ENCODE measurements at regions not wholly inside any gene's neighbourhood (a gene's known extent, or its start where the extent isn't known, plus 50 kb on each side); places are given as distances from the start of the nearest gene placed in this dataset.

GRCh38 chr3:18295171-18295920, 129.8 kb downstream of the SATB1 start:
- H3K9me3 ChIP-seq (ENCODE audit: control insufficient read depth in 2 of 2, insufficient read depth in 1 of 2, low read depth in 1 of 2, low read length in 1 of 2): peaks cover 0 to 4% of the 10 kb centered on the region in 2 donors
- no peak overlapping the region for H3K27ac ChIP-seq (ENCODE audit: low read depth in 2 of 2, low read length in 1 of 2)
- H3K4me3 ChIP-seq (ENCODE audit: low read depth in 1 of 2, low read length in 2 of 2): no peak overlapping the region
- no peaks in the 10 kb centered on the region for H3K36me3 ChIP-seq (ENCODE audit: control insufficient read depth in 2 of 2, insufficient read depth in 2 of 2, low read length in 1 of 2)
- peaks cover 0 to 2% of the 10 kb centered on the region in 2 donors for H3K4me1 ChIP-seq (ENCODE audit: control insufficient read depth in 2 of 2, insufficient read depth in 2 of 2, low read length in 1 of 2)
- no peaks in the 10 kb centered on the region for H3K27me3 ChIP-seq (ENCODE audit: control insufficient read depth in 1 of 2, insufficient read depth in 2 of 2, low read length in 2 of 2)
- 67% methylated on average over 2 of the region's 2 CpGs for WGBS, 2 donors

- Histone ChIP-seq H3K9me3 (ENCODE audit: control insufficient read depth in 2 of 2, insufficient read depth in 1 of 2, low read depth in 1 of 2, low read length in 1 of 2) (no peaks in the 10 kb centered on the region), H3K4me3 (ENCODE audit: low read depth in 1 of 2, low read length in 2 of 2) (no peak overlapping the region), H3K36me3 (ENCODE audit: control insufficient read depth in 2 of 2, insufficient read depth in 2 of 2, low read length in 1 of 2) (no peaks in the 10 kb centered on the region), H3K27ac (ENCODE audit: low read depth in 2 of 2, low read length in 1 of 2) (no peak overlapping the region), H3K27me3 (ENCODE audit: control insufficient read depth in 1 of 2, insufficient read depth in 2 of 2, low read length in 2 of 2) (no peaks in the 10 kb centered on the region), H3K4me1 (ENCODE audit: control insufficient read depth in 2 of 2, insufficient read depth in 2 of 2, low read length in 1 of 2) (peaks cover 0 to 2% of the 10 kb centered on the region in 2 donors)
Observed at GRCh38 chr3:18290157-18290556, 135.0 kb downstream of the SATB1 start.

- H3K9me3 ChIP-seq (ENCODE audit: control insufficient read depth in 2 of 2, insufficient read depth in 1 of 2, low read depth in 1 of 2, low read length in 1 of 2): no peaks in the 10 kb centered on the region
- no peak overlapping the region for H3K27ac ChIP-seq (ENCODE audit: low read depth in 2 of 2, low read length in 1 of 2)
- H3K4me3 ChIP-seq (ENCODE audit: low read depth in 1 of 2, low read length in 2 of 2): no peak overlapping the region
- no peaks in the 10 kb centered on the region for H3K27me3 ChIP-seq (ENCODE audit: control insufficient read depth in 1 of 2, insufficient read depth in 2 of 2, low read length in 2 of 2)
- no peaks in the 10 kb centered on the region for H3K4me1 ChIP-seq (ENCODE audit: control insufficient read depth in 2 of 2, insufficient read depth in 2 of 2, low read length in 1 of 2)
- 42 to 48% methylated on average over 3 of the region's 3 CpGs for WGBS, 2 donors
- H3K36me3 ChIP-seq (ENCODE audit: control insufficient read depth in 2 of 2, insufficient read depth in 2 of 2, low read length in 1 of 2): no peaks in the 10 kb centered on the region
Observed at GRCh38 chr3:18288243-18288642, 136.9 kb downstream of the SATB1 start.

GRCh38 chr3:18284716-18285115, 140.4 kb downstream of the SATB1 start:
- no peak overlapping the region for H3K27ac ChIP-seq (ENCODE audit: low read depth in 2 of 2, low read length in 1 of 2)
- no peaks in the 10 kb centered on the region for H3K36me3 ChIP-seq (ENCODE audit: control insufficient read depth in 2 of 2, insufficient read depth in 2 of 2, low read length in 1 of 2)
- H3K4me3 ChIP-seq (ENCODE audit: low read depth in 1 of 2, low read length in 2 of 2): no peak overlapping the region
- no peaks in the 10 kb centered on the region for H3K9me3 ChIP-seq (ENCODE audit: control insufficient read depth in 2 of 2, insufficient read depth in 1 of 2, low read depth in 1 of 2, low read length in 1 of 2)
- no peaks in the 10 kb centered on the region for H3K27me3 ChIP-seq (ENCODE audit: control insufficient read depth in 1 of 2, insufficient read depth in 2 of 2, low read length in 2 of 2)
- WGBS, 2 donors: 94 to 97% methylated on average over 2 of the region's 2 CpGs
- H3K4me1 ChIP-seq (ENCODE audit: control insufficient read depth in 2 of 2, insufficient read depth in 2 of 2, low read length in 1 of 2): no peaks in the 10 kb centered on the region

- H3K4me1 ChIP-seq (ENCODE audit: control insufficient read depth in 2 of 2, insufficient read depth in 2 of 2, low read length in 1 of 2): no peaks in the 10 kb centered on the region
- H3K27me3 ChIP-seq (ENCODE audit: control insufficient read depth in 1 of 2, insufficient read depth in 2 of 2, low read length in 2 of 2): no peaks in the 10 kb centered on the region
- H3K27ac ChIP-seq (ENCODE audit: low read depth in 2 of 2, low read length in 1 of 2): no peak overlapping the region
- no peak overlapping the region for H3K4me3 ChIP-seq (ENCODE audit: low read depth in 1 of 2, low read length in 2 of 2)
- H3K36me3 ChIP-seq (ENCODE audit: control insufficient read depth in 2 of 2, insufficient read depth in 2 of 2, low read length in 1 of 2): no peaks in the 10 kb centered on the region
- no peaks in the 10 kb centered on the region for H3K9me3 ChIP-seq (ENCODE audit: control insufficient read depth in 2 of 2, insufficient read depth in 1 of 2, low read depth in 1 of 2, low read length in 1 of 2)
- WGBS, 2 donors: 39 to 48% methylated on average over 2 of the region's 2 CpGs
Observed at GRCh38 chr3:18283680-18284079, 141.5 kb downstream of the SATB1 start.

- WGBS, 2 donors: 55 to 73% methylated on average over 2 of the region's 2 CpGs
- Histone ChIP-seq H3K27ac (ENCODE audit: low read depth in 2 of 2, low read length in 1 of 2) (no peak overlapping the region), H3K27me3 (ENCODE audit: control insufficient read depth in 1 of 2, insufficient read depth in 2 of 2, low read length in 2 of 2) (no peaks in the 10 kb centered on the region), H3K36me3 (ENCODE audit: control insufficient read depth in 2 of 2, insufficient read depth in 2 of 2, low read length in 1 of 2) (no peaks in the 10 kb centered on the region), H3K4me1 (ENCODE audit: control insufficient read depth in 2 of 2, insufficient read depth in 2 of 2, low read length in 1 of 2) (no peaks in the 10 kb centered on the region), H3K4me3 (ENCODE audit: low read depth in 1 of 2, low read length in 2 of 2) (no peak overlapping the region), H3K9me3 (ENCODE audit: control insufficient read depth in 2 of 2, insufficient read depth in 1 of 2, low read depth in 1 of 2, low read length in 1 of 2) (no peaks in the 10 kb centered on the region)
Observed at GRCh38 chr3:18282507-18282906, 142.6 kb downstream of the SATB1 start.

- H3K4me3 ChIP-seq (ENCODE audit: low read depth in 1 of 2, low read length in 2 of 2): no peak overlapping the region
- WGBS, 2 donors: 87 to 91% methylated on average over 3 of the region's 3 CpGs
- H3K4me1 ChIP-seq (ENCODE audit: control insufficient read depth in 2 of 2, insufficient read depth in 2 of 2, low read length in 1 of 2): no peaks in the 10 kb centered on the region
- no peak overlapping the region for H3K27ac ChIP-seq (ENCODE audit: low read depth in 2 of 2, low read length in 1 of 2)
- no peaks in the 10 kb centered on the region for H3K36me3 ChIP-seq (ENCODE audit: control insufficient read depth in 2 of 2, insufficient read depth in 2 of 2, low read length in 1 of 2)
- no peaks in the 10 kb centered on the region for H3K27me3 ChIP-seq (ENCODE audit: control insufficient read depth in 1 of 2, insufficient read depth in 2 of 2, low read length in 2 of 2)
- no peaks in the 10 kb centered on the region for H3K9me3 ChIP-seq (ENCODE audit: control insufficient read depth in 2 of 2, insufficient read depth in 1 of 2, low read depth in 1 of 2, low read length in 1 of 2)
Observed at GRCh38 chr3:18279226-18279737, 145.9 kb downstream of the SATB1 start.

GRCh38 chr3:18264853-18265252, 160.3 kb downstream of the SATB1 start:
- H3K36me3 ChIP-seq (ENCODE audit: control insufficient read depth in 2 of 2, insufficient read depth in 2 of 2, low read length in 1 of 2): no peaks in the 10 kb centered on the region
- H3K27ac ChIP-seq (ENCODE audit: low read depth in 2 of 2, low read length in 1 of 2): no peak overlapping the region
- 68 to 89% methylated on average over 1 of the region's 1 CpG for WGBS, 2 donors
- no peaks in the 10 kb centered on the region for H3K4me1 ChIP-seq (ENCODE audit: control insufficient read depth in 2 of 2, insufficient read depth in 2 of 2, low read length in 1 of 2)
- no peaks in the 10 kb centered on the region for H3K9me3 ChIP-seq (ENCODE audit: control insufficient read depth in 2 of 2, insufficient read depth in 1 of 2, low read depth in 1 of 2, low read length in 1 of 2)
- no peak overlapping the region for H3K4me3 ChIP-seq (ENCODE audit: low read depth in 1 of 2, low read length in 2 of 2)
- no peaks in the 10 kb centered on the region for H3K27me3 ChIP-seq (ENCODE audit: control insufficient read depth in 1 of 2, insufficient read depth in 2 of 2, low read length in 2 of 2)

- WGBS, 2 donors: 64 to 71% methylated on average over 2 of the region's 2 CpGs
- no peaks in the 10 kb centered on the region for H3K36me3 ChIP-seq (ENCODE audit: control insufficient read depth in 2 of 2, insufficient read depth in 2 of 2, low read length in 1 of 2)
Observed at GRCh38 chr3:18264361-18264760, 160.8 kb downstream of the SATB1 start.

GRCh38 chr3:18258492-18258891, 166.6 kb downstream of the SATB1 start:
- H3K27ac ChIP-seq (ENCODE audit: low read depth in 2 of 2, low read length in 1 of 2): no peak overlapping the region
- no peaks in the 10 kb centered on the region for H3K9me3 ChIP-seq (ENCODE audit: control insufficient read depth in 2 of 2, insufficient read depth in 1 of 2, low read depth in 1 of 2, low read length in 1 of 2)
- no peaks in the 10 kb centered on the region for H3K36me3 ChIP-seq (ENCODE audit: control insufficient read depth in 2 of 2, insufficient read depth in 2 of 2, low read length in 1 of 2)
- no peaks in the 10 kb centered on the region for H3K4me1 ChIP-seq (ENCODE audit: control insufficient read depth in 2 of 2, insufficient read depth in 2 of 2, low read length in 1 of 2)
- 82 to 90% methylated on average over 7 of the region's 7 CpGs for WGBS, 2 donors
- H3K4me3 ChIP-seq (ENCODE audit: low read depth in 1 of 2, low read length in 2 of 2): no peak overlapping the region
- no peaks in the 10 kb centered on the region for H3K27me3 ChIP-seq (ENCODE audit: control insufficient read depth in 1 of 2, insufficient read depth in 2 of 2, low read length in 2 of 2)

More at GRCh38 chr3:18264361-18264760, 160.8 kb downstream of the SATB1 start:
- no peaks in the 10 kb centered on the region for H3K9me3 ChIP-seq (ENCODE audit: control insufficient read depth in 2 of 2, insufficient read depth in 1 of 2, low read depth in 1 of 2, low read length in 1 of 2)
- H3K27ac ChIP-seq (ENCODE audit: low read depth in 2 of 2, low read length in 1 of 2): no peak overlapping the region
- H3K27me3 ChIP-seq (ENCODE audit: control insufficient read depth in 1 of 2, insufficient read depth in 2 of 2, low read length in 2 of 2): no peaks in the 10 kb centered on the region
- no peaks in the 10 kb centered on the region for H3K4me1 ChIP-seq (ENCODE audit: control insufficient read depth in 2 of 2, insufficient read depth in 2 of 2, low read length in 1 of 2)
- no peak overlapping the region for H3K4me3 ChIP-seq (ENCODE audit: low read depth in 1 of 2, low read length in 2 of 2)

All from esophagus (tissue), 2 donors.